SK-MEL-5 (cell line): ENCODE measurements at regions not wholly inside any gene's neighbourhood (a gene's known extent, or its start where the extent isn't known, plus 50 kb on each side); places are given as distances from the start of the nearest gene placed in this dataset.

Experiments
- DNase-seq: peaks from one replicate; pipeline ENCODE4 v3.0.0-alpha.2; 2016; ENCODE audit warnings: low read depth, low spot score
- in situ Hi-C: cut with HindIII; loops from 2 replicates; pipeline ENCODE4 v1.10.0; 2016; ENCODE audit warnings: low sequenced_read_pairs, high pct_unique_total_duplicates, low pct_unique_long_range_greater_than_20kb

DNA sequence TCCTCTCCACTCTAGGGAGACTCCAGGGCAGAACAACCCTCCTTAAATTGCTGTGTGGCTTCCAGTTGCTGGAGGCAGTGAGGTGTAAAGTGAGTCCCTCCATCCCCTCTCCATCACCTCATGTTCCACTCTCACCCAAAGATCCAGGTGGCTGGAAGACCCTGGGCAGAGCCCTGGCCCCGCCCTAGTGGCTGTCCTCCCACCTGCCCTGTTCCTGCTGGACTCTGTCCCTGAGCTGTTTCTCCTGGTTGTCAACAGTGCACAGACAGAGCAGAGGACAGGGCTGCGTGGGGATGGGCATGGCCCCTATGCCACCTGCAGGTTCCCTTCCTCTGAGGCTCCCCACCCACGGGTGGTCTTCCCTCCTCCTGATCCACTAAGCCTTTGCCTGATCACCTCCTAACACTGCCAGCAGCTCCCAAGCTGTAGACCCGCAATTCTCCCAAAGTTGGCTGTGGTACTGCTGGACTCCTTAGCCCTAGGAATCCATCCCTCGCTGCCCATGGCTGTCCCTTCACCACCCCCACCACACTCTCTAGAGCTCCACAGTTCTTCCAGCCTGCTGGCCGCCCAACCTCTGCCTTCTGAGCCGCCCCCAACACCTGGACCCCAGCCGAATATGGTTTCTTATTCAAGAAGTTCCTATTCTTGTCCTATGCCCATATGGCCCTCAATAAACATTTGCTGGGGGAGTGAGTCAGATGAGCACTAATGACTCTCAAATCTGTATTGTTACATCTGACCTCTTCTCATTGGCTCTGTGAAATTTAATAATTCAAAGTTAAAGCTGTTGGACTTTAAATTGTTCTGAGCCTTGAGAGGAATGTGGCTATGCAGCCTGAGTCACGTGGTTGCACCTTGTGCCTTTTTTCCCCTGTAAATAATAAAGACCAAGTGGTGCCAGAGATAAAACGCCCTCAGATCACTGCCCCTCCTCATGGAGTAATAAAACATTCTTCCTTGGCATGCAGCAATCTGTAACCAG, 260.0 kb upstream of the HS6ST1 start:
- DNase-seq, result no peak
- in situ Hi-C loops, result no loop called here

GRCh38 chr2:128579825-128580224, 261.2 kb upstream of the HS6ST1 start:
- in situ Hi-C loops, result no loop called here
- DNase-seq, result no peak

GRCh38 chr2:128580988-128581848, 262.6 kb upstream of the HS6ST1 start:
- DNase-seq, result no peak
- in situ Hi-C loops, result no loop called here

DNA sequence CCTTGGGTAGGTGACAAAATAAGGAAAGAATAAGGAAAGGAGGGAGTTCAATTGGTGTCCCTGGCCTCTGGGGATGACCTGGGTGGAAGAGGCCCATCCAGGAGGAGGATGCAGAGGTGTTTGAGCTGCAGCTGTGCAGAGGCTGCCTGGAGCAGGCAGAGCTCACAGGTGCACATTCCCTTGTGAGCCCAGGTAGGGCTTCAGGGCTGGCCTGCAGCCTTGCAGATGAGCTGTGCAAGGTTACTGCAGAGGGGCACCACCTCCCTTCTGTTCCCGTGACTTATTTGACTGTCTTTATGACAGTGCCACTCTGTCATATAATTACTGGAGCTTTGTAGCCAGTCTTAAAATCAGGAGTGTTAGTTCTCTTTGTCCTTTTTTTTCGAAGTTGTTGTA, 263.2 kb upstream of the HS6ST1 start:
- DNase-seq, result no peak
- in situ Hi-C loops, result no loop called here

DNA sequence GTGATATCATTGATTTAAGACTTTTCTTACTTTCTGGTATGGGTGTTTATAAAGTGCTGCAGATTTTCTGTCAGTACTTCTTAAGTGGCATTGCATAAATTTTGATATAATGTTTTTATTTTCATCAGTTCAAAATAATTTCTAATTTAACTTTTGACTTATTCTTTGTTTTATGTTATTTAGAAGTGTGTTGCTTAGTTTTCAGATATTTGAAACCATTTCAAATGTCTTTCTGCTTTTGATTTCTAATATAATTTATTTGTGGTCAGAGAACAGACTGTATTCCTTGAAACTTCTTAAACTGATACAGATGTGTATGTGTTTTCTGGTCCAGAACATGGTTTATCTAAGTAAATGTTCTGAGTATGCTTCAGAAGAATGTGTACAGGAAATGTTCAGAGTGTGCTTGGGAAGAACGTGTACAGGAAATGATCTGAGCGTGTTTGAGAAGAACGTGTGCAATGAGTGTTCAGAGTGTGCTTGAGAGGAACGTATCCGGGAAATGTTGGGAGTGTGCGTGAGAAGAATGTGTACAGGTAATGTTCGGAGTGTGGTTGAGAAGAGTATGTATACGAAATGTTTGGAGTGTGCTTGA, 265.7 kb upstream of the HS6ST1 start:
- in situ Hi-C loops, result no loop called here
- no peak for DNase-seq

- no peak for DNase-seq
- in situ Hi-C loops, result no loop called here
Measured at GRCh38 chr2:128585706-128586105, 267.0 kb upstream of the HS6ST1 start.

- in situ Hi-C loops, result no loop called here
- no peak for DNase-seq
Measured at GRCh38 chr2:128589681-128590080, 271.0 kb upstream of the HS6ST1 start.

DNA sequence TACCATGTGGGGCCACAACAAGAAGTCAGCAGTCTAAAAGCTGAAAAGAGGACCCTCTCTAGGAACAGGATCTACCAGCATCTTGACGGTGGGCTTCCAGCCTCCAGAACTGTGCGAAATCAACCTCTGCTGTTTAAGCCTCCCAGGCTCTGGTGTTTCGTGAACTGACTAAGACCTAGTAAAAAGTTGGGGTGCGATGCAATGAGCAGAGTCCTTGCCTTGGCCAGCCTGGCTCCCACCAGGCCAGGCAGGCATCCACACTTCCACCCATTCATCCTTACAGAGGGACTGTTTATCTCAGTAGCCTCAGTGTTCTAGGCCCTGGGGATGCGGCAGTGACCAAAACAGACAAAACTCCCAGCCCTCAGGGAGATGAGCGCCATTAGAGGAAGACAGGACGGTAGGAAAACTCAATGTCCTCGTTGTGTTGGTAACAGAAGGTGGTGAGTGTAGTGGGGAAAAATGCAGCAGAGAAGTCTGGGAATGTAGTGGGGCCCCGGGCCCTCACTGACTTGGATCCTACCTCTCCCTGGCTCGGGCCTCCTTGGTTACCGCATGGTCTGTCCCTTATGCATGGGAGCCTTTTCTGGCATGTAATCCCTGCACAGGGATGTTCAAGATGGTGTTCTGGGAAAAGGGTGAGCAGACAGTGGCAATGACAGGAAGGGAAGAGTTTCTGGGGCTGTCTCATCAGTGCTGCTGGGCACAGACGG, 271.8 kb upstream of the HS6ST1 start:
- no peak for DNase-seq
- in situ Hi-C loops, result no loop called here

DNA sequence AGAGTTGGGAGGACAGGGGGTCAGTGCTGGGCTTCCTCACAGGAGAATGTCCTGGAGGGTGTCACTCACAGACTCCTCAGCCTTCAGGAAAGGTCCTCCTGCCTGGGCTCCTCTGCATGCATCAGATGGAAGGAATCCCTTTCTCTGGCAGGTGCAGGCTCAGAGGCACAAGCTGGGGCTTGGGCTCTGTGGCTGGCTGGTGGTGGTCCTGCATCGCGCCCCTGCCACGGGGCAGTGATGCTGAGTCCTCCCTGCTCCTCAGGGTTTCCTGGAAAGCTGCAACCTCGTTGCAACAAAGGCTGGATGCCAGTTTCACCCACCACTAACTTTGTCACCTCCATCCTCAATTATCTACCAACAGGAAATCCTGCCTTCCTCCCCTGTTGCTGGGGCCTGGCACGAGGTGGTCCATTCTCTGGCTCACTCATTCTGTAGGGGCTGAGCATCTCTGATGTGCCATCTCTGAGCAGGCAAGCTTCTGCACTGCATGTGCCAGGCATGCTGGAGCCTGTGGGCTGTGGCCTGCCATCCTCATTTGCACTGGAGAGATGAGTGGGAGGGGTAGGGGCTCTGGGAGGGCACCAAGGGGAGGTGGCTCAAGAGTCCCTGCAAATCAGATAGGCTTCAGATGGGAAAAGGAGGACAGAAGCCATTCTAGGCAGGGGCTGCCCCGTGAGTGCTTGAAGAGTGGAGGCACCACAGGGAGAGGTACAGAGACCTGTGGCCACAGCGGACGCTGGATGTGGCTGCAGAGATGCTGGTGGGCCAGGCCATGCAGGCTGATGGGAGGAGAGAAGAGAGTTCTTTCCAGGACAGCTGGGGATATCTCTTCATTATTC, 272.6 kb upstream of the HS6ST1 start:
- in situ Hi-C loops, result no loop called here
- no peak for DNase-seq

DNA sequence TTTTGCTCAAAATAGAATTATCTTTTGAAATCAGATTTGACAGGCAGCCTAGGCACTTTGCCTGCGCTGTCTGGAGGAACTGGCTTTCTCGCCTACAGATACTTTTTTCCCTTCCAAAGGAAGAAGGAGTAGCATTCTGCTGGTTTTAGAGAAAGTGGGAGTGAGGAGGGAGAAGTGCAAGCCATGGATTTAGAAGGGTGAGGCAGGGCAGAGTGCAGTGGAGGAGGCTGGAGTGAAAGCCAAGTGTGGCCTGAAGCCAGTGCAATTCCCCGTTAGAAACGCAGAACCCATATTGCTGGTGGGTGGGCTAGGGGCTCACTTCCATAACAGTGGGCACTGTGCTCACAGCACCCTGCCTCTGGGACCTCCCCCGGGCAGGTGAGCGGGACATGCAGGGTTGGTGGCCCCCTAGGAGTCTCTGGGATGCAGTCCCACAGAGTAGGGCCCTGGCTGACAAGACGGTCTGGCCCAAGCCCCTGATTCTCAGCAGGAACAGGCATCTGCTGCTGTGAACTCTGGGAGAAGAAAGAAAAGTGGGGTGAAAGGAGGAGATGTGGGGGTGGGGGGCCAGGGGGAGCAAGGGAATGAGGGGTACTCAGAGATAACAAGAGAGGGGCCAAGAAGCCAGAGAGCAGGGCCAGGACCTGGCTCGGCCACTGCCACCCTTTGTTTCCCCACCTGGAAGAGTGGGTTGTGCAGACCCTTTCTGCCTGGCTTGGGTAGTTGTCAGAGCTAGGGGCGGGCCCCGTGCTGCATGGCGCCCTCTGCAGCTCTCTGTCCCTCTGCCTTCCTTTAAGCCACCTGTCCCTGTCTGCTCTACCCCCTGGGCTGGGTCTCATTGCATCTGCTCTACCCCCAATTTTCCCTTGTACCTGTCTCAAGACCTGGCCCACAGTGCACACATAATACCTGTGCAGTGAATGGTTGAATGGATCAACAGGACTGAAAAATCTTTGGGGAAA, 273.5 kb upstream of the HS6ST1 start:
- in situ Hi-C loops, result no loop called here
- no peak for DNase-seq

DNA sequence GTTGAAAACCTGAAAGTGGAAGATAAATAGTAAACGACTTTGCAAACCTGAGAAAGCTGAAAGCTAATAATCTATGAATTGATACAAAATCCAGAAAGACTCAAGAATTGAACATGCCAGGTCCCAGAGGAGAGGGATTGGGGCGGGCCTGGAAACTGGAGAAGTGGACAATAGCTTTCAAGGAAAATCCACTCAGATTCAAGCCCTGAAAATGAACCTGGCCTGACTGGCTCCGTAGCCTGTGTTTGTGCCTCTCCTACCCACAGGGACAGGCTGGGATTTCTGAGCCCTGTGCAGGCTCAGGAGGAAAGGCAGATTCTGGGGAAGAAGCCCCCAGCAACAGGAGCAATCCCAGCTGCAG, 274.8 kb upstream of the HS6ST1 start:
- in situ Hi-C loops, result no loop called here
- DNase-seq, result no peak

DNA sequence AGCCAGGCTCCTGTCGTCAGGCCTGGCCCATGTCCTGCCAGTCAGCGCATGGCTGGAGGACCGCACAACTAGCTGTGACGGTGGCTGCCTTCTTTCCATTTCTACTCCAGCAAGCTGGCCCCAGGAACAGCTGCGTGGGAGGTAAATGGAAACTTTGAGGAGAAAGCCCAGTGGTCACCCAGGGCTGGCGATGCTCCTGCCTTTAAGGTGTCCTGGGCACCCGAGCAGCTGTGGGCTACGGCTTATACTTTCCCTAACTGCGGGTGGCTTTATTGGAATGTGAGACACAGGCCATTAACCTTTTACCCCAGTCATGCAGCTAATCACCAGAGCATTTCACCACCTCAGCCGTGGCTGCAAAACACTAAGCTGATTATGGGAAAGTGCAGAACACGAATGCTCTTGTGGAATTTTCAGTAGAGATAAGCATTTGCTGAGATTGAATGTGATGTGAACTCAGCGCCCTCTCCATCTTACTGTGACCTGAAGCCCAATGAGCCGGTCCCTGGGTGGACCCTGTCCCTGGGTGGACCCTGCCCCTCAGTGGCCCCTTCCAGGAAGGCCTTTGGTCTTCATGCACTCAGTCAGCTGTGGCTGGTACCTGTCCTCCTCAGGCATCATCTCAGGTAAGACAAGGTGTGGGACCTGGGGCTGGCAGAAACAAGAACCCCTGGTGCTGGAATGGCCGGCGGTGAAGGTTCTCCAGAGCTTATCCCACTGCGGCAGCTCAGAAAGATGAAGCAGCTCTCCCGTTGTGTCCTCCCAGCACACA, 275.4 kb upstream of the HS6ST1 start:
- in situ Hi-C loops, result no loop called here
- DNase-seq, result no peak

GRCh38 chr2:128594651-128594910, 275.9 kb upstream of the HS6ST1 start:
- in situ Hi-C loops, result no loop called here
- no peak for DNase-seq

GRCh38 chr2:128594953-128595677, 276.4 kb upstream of the HS6ST1 start:
- in situ Hi-C loops, result no loop called here
- no peak for DNase-seq
